H1 (cell line): ENCODE measurements at regions not wholly inside any gene's neighbourhood (a gene's known extent, or its start where the extent isn't known, plus 50 kb on each side); places are given as distances from the start of the nearest gene placed in this dataset.

Source experiments
- CTCF ChIA-PET: fragments of 300-600 bp; sonication (Branson Sonifier 250); formaldehyde crosslinking; loops from one replicate; lab custom pipeline; 2021; ENCODE audit not compliant: partially characterized antibody; lab: Charles Lee
- POLR2A ChIA-PET: fragments of 300-600 bp; sonication (Branson Sonifier 250); formaldehyde crosslinking; loops from one replicate; lab custom pipeline; 2021; ENCODE audit warnings: inconsistent platforms; ENCODE audit not compliant: partially characterized antibody; lab: Charles Lee
- DNase-seq, 2 experiments: peaks; one replicate each; pipeline versions ENCODE4 v3.0.0 to v3.0.0-alpha.2; 2010 to 2022; ENCODE audit warnings: low spot score in 2 of 2, low read depth in 1 of 2, mixed read lengths in 1 of 2
- FAIRE-seq: peaks from 2 replicates; lab custom pipeline; 2011; peaks lifted over from hg19 to GRCh38; lab: Jason Lieb, UNC
- H2AFZ ChIP-seq: 2 replicates; pipeline ENCODE4 v1.8.1; 2012; ENCODE audit warnings: low read length, inconsistent platforms
- H2AK5ac ChIP-seq: 2 replicates; pipeline ENCODE4 v1.6.1; 2013; ENCODE audit warnings: low read depth, low read length
- H2BK120ac ChIP-seq: replicated peaks from 2 replicates; pipeline ENCODE3; 2013; ENCODE audit warnings: low read depth, low read length, inconsistent platforms
- H2BK12ac ChIP-seq: 2 replicates; pipeline ENCODE4 v1.6.1; 2013; ENCODE audit warnings: low read depth, low read length
- H2BK15ac ChIP-seq: 2 replicates; pipeline ENCODE4 v1.6.1; 2013; ENCODE audit warnings: low read length
- H2BK20ac ChIP-seq: 2 replicates; pipeline ENCODE4 v1.6.1; 2013; ENCODE audit warnings: low read length
- H2BK5ac ChIP-seq: 2 replicates; pipeline ENCODE4 v1.6.1; 2013; ENCODE audit warnings: low read depth, low read length
- H3K14ac ChIP-seq: 2 replicates; pipeline ENCODE4 v1.6.1; 2013; ENCODE audit warnings: inconsistent platforms; ENCODE audit not compliant: insufficient read length
- H3K18ac ChIP-seq: 2 replicates; pipeline ENCODE4 v1.6.1; 2013; ENCODE audit warnings: low read length; ENCODE audit errors: extremely low read depth
- H3K23ac ChIP-seq: 2 replicates; pipeline ENCODE4 v1.6.1; 2013; ENCODE audit warnings: inconsistent platforms; ENCODE audit not compliant: insufficient read length
- H3K23me2 ChIP-seq: 2 replicates; pipeline ENCODE4 v1.6.1; 2013; ENCODE audit warnings: low read depth, low read length
- H3K27ac ChIP-seq: 2 replicates; pipeline ENCODE4 v1.6.1; 2011; ENCODE audit warnings: low read depth, low read length, inconsistent platforms
- H3K27me3 ChIP-seq, 4 experiments: replicated peaks in 1 of 4; 1 replicate in 1 of 4; 2 replicates in 3 of 4; pipeline versions ENCODE4 v1.6.1 to v1.8.1; 2011 to 2013; ENCODE audit warnings: low read length in 3 of 4, mild to moderate bottlenecking in 3 of 4, inconsistent platforms in 2 of 4, mixed read lengths in 2 of 4, moderate library complexity in 1 of 4; ENCODE audit not compliant: control insufficient read depth in 3 of 4, insufficient read depth in 3 of 4; ENCODE audit errors: extremely low read depth in 1 of 4
- H3K36me3 ChIP-seq, 4 experiments: 2 replicates each; pipeline versions ENCODE4 v1.6.1 to v1.8.1; 2011 to 2013; ENCODE audit warnings: mild to moderate bottlenecking in 4 of 4, low read length in 3 of 4, moderate library complexity in 2 of 4, control low read depth in 1 of 4, inconsistent platforms in 1 of 4; ENCODE audit not compliant: insufficient read depth in 4 of 4, control insufficient read depth in 2 of 4
- H3K4ac ChIP-seq: replicated peaks from 2 replicates; pipeline ENCODE3; 2013; ENCODE audit warnings: low read length, low read depth, mixed read lengths, inconsistent platforms; ENCODE audit not compliant: insufficient read length
- H3K4me1 ChIP-seq, 4 experiments: replicated peaks in 1 of 4; 1 replicate in 1 of 4; 2 replicates in 3 of 4; pipeline versions ENCODE4 v1.6.1 to v1.8.1; 2011 to 2013; ENCODE audit warnings: low read length in 3 of 4, inconsistent platforms in 2 of 4, mixed read lengths in 1 of 4; ENCODE audit not compliant: insufficient read depth in 4 of 4, control insufficient read depth in 3 of 4
- H3K4me2 ChIP-seq, 2 experiments: 2 replicates each; pipeline versions ENCODE4 v1.6.1 to v1.8.1; 2011 to 2013; ENCODE audit warnings: low read depth in 2 of 2, low read length in 2 of 2, control low read depth in 1 of 2, inconsistent platforms in 1 of 2, mild to moderate bottlenecking in 1 of 2; ENCODE audit not compliant: insufficient read depth in 1 of 2
- H3K4me3 ChIP-seq, 4 experiments: fragments of 200-600, 300-600 bp in 1 of 4; sonication (generic), shearing (Covaris generic), sonication (Bioruptor Twin) in 1 of 4; 2 replicates each; pipeline versions ENCODE4 v1.5.1 to v1.8.1; 2011 to 2016; ENCODE audit warnings: low read length in 4 of 4, low read depth in 3 of 4, control low read depth in 2 of 4, inconsistent platforms in 2 of 4, mild to moderate bottlenecking in 2 of 4, mixed read lengths in 1 of 4, moderate library complexity in 1 of 4; ENCODE audit not compliant: insufficient read depth in 2 of 4; ENCODE audit errors: extremely low read depth in 1 of 4
- H3K56ac ChIP-seq: replicated peaks from 2 replicates; pipeline ENCODE3; 2013; ENCODE audit warnings: low read depth, mild to moderate bottlenecking, mixed read lengths, low read length, inconsistent platforms; ENCODE audit not compliant: insufficient read length
- H3K79me1 ChIP-seq: 2 replicates; pipeline ENCODE4 v1.6.1; 2013; ENCODE audit warnings: low read depth, low read length, control low read depth
- H3K79me2 ChIP-seq, 2 experiments: 2 replicates each; pipeline versions ENCODE4 v1.6.1 to v1.8.1; 2012 to 2013; ENCODE audit warnings: low read length in 2 of 2, mild to moderate bottlenecking in 2 of 2, inconsistent platforms in 1 of 2; ENCODE audit not compliant: insufficient read depth in 2 of 2, control insufficient read depth in 1 of 2
- H3K9ac ChIP-seq, 4 experiments: replicated peaks in 1 of 4; 1 replicate in 1 of 4; 2 replicates in 3 of 4; pipeline versions ENCODE4 v1.6.1 to v1.8.1; 2011 to 2013; ENCODE audit warnings: low read depth in 3 of 4, low read length in 3 of 4, control low read depth in 2 of 4, mild to moderate bottlenecking in 2 of 4, moderate library complexity in 2 of 4, inconsistent platforms in 1 of 4; ENCODE audit errors: extremely low read depth in 1 of 4
- H3K9me3 ChIP-seq, 2 experiments: 2 replicates each; pipeline versions ENCODE4 v1.6.1 to v1.8.1; 2012 to 2013; ENCODE audit warnings: mild to moderate bottlenecking in 2 of 2, moderate library complexity in 2 of 2, control low read depth in 1 of 2, inconsistent platforms in 1 of 2, low read depth in 1 of 2, low read length in 1 of 2, mixed read lengths in 1 of 2; ENCODE audit not compliant: insufficient read depth in 2 of 2
- H4K20me1 ChIP-seq, 2 experiments: replicated peaks in 1 of 2; 2 replicates each; pipeline versions ENCODE3 to v1.8.1; 2011 to 2013; ENCODE audit warnings: inconsistent platforms in 2 of 2, low read length in 2 of 2, mild to moderate bottlenecking in 1 of 2; ENCODE audit not compliant: insufficient read depth in 2 of 2, control insufficient read depth in 1 of 2
- H4K5ac ChIP-seq: 2 replicates; pipeline ENCODE4 v1.6.1; 2013; ENCODE audit warnings: low read length, low read depth, mixed read lengths, inconsistent platforms; ENCODE audit not compliant: insufficient read length
- H4K8ac ChIP-seq: 2 replicates; pipeline ENCODE4 v1.8.0; 2013; ENCODE audit warnings: mild to moderate bottlenecking, moderate library complexity, low read length, inconsistent platforms; ENCODE audit not compliant: insufficient read depth; ENCODE audit errors: extremely low read depth
- H4K91ac ChIP-seq: replicated peaks from 2 replicates; pipeline ENCODE3; 2013; ENCODE audit warnings: low read length, mixed read lengths, inconsistent platforms; ENCODE audit not compliant: insufficient read length
- CHD2 ChIP-seq: IDR thresholded peaks from 2 replicates; pipeline ENCODE4 v1.6.1; 2012; ENCODE audit warnings: low read length, improper control_type of control experiment
- GABPA ChIP-seq: IDR thresholded peaks from 2 replicates; pipeline ENCODE4 v1.6.1; 2011; ENCODE audit warnings: mild to moderate bottlenecking, low read length, moderate library complexity, borderline replicate concordance; ENCODE audit not compliant: insufficient read depth
- HDAC6 ChIP-seq: IDR thresholded peaks from one replicate; pipeline ENCODE4 v1.7.1; 2012; ENCODE audit warnings: low read depth, mild to moderate bottlenecking, inconsistent platforms, low read length, moderate library complexity
- SIRT6 ChIP-seq: IDR thresholded peaks from one replicate; pipeline ENCODE4 v1.7.1; 2012; ENCODE audit warnings: low read length, inconsistent platforms
- SP4 ChIP-seq: IDR thresholded peaks from 2 replicates; pipeline ENCODE4 v1.6.1; 2012; ENCODE audit warnings: low read length, inconsistent platforms
- SRF ChIP-seq: IDR thresholded peaks from 2 replicates; pipeline ENCODE4 v1.6.1; 2011; ENCODE audit warnings: mild to moderate bottlenecking, low read depth, low read length, moderate library complexity
- TEAD4 ChIP-seq: IDR thresholded peaks from 2 replicates; pipeline ENCODE4 v1.6.1; 2012; ENCODE audit warnings: low read depth, low read length, inconsistent platforms, mixed read lengths
- ZNF274 ChIP-seq: IDR thresholded peaks from 2 replicates; pipeline ENCODE4 v1.7.0; 2012; ENCODE audit warnings: low read length, borderline replicate concordance; ENCODE audit errors: extremely low read depth

GRCh38 chrX:14274691-14275090 is 245.0 kb upstream of the GEMIN8 start (continued):
- no peak for TF ChIP-seq SP4
- no peak for TF ChIP-seq TEAD4

GRCh38 chrX:14267216-14267615 is 237.5 kb upstream of the GEMIN8 start:
- Histone ChIP-seq H2BK15ac (no peak overlapping the region), H2AFZ (no peak overlapping the region), H2BK12ac (no peak overlapping the region), H2BK20ac (no peak overlapping the region), H3K4ac (no peak overlapping the region), H2BK120ac (no peak overlapping the region), H3K4me1 (no peaks in the 10 kb centered on the region), H3K4me2 (no peak overlapping the region)
- TF ChIP-seq SRF (no peak), GABPA (no peak), ZNF274 (no peak), CHD2 (no peak), HDAC6 (no peak), SIRT6 (no peak)
- TF ChIP-seq, all 59 proteins: peak for 0
- Histone ChIP-seq H3K9ac (no peak overlapping the region), H3K79me1 (no peaks in the 10 kb centered on the region), H3K9me3 (no peaks in the 10 kb centered on the region), H3K27ac (no peak overlapping the region), H4K5ac (no peak overlapping the region), H3K23me2 (no peaks in the 10 kb centered on the region), H3K23ac (no peak overlapping the region), H4K20me1 (no peaks in the 10 kb centered on the region), H3K18ac (no peak overlapping the region), H2BK5ac (no peak overlapping the region), H3K56ac (no peak overlapping the region), H3K79me2 (no peaks in the 10 kb centered on the region), H4K91ac (no peak overlapping the region), H2AK5ac (no peak overlapping the region), H3K14ac (no peak overlapping the region), H3K36me3 (no peaks in the 10 kb centered on the region), H4K8ac (no peak overlapping the region), H3K4me3 (no peak overlapping the region), H3K27me3 (no peaks in the 10 kb centered on the region)
- FAIRE-seq, result no peak
- CTCF ChIA-PET, result no interaction called here
- POLR2A ChIA-PET, result no interaction called here
- DNase-seq, result no peak
